ENCODE measurements at regions not wholly inside any gene's neighbourhood (a gene's known extent, or its start where the extent isn't known, plus 50 kb on each side); places are given as distances from the start of the nearest gene placed in this dataset.
"Not testable (repeated sequence)": the region's sequence is repeated elsewhere in the genome, so short reads cannot be mapped to it uniquely, and the experiment has no call there.

DNA sequence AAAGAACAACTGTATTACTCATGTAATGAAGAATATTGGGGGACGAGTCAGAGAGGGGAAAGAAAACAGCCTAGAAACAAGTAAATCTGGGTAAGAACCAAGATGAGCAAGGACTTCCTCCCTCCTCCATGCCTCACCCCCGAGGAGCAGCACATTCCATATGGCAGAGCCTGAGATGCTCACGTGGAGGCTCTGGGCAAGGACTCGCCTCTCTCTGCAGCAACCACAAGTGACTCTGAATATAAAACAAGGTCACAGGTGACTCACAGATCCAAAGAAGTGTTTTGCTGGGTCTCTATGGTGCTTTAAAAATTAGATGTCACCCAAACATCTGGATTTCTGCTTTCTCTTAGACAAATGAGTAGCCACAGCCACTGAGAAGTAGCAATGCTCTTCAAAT is 453.0 kb upstream of the SULF2 start:
- intact Hi-C loops (cut with DNase I), result no loop called here
- DNase-seq (no peak), ATAC-seq (no peak)

- intact Hi-C loops (cut with DNase I), result no loop called here
- ATAC-seq, result no peak
- DNase-seq, result no peak
Measured at GRCh38 chr20:48236000-48236970, 451.0 kb upstream of the SULF2 start.

GRCh38 chr20:48234951-48235350 is 449.7 kb upstream of the SULF2 start:
- intact Hi-C loops (cut with DNase I), result no loop called here
- no peak for ATAC-seq
- DNase-seq, result no peak

DNA sequence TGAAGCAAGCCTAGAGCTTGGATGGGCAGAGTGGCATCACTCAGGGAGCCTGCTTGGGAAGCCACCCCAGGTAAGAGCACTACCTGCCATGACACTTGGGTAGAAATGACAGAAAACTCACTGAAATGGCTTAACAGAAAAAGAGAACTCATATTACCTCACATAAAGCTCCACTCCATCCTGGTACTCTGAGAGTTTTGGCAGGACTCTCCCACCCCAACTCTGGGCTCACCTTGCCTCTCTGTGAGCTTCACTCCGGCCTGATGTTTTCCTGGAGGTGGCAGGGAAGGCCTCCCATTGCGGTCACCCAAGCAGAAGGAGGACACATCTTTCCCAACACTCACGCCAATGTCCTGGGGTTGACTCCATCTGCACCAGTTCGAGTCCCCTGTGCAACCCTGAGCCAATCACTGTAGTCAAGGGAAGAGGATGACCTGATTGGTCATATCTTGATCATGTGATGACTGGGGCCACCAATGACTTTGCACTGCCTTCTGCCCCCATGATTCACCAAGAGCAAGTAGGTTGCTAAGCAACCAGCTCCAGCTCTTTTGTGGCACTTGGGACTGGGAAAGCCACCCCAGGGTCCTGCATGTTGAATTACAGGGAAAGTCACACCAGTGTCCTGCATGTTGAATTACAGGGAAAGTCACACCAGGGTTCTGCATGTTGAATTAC is 446.1 kb upstream of the SULF2 start:
- ATAC-seq (no peak), DNase-seq (no peak)
- intact Hi-C loops (cut with DNase I), result no loop called here

- intact Hi-C loops (cut with DNase I), result no loop called here
- ATAC-seq, result no peak
- DNase-seq, result no peak
Measured at GRCh38 chr20:48230216-48230615, 444.9 kb upstream of the SULF2 start.

DNA sequence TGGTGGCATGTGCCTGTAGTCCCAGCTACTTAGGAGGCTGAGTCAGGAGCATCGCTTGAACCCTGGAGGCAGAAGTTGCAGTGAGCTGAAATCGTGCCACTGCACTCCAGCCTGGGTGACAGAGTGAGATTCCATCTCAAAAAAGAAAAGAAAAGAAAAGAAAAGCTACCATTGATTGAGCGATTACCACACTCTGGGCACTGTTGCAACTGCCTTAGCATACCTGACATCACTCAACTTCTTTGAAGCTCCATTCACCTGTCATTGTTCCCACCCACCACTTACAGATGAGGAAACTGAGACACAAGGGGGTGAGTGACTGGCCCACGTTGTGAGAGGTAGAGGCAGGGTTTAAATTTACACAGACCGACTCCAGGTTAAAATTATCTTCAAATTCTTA is 442.1 kb upstream of the SULF2 start:
- no peak for DNase-seq
- intact Hi-C loops (cut with DNase I), result no loop called here
- ATAC-seq, result no peak

DNA sequence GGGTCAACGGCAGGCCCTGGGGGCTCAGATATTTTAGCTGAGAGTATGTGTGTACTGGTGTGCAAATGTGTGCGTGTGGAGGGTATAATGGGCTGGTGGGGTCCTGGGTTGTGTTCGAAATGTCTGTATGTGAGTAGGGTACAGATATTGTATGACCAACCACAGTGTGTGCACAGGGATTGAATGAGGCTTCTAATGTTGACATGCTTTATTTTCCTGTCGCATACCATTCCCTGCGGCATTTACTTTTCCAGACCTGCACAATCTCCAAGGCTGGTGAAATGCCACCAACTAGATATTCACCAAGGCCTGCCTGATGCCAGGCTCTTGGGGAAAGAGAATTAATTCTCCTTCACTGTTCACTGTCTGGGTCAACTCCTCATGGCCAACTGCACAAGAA is 441.4 kb upstream of the SULF2 start:
- ATAC-seq (no peak), DNase-seq (no peak)
- intact Hi-C loops (cut with DNase I), result no loop called here

DNA sequence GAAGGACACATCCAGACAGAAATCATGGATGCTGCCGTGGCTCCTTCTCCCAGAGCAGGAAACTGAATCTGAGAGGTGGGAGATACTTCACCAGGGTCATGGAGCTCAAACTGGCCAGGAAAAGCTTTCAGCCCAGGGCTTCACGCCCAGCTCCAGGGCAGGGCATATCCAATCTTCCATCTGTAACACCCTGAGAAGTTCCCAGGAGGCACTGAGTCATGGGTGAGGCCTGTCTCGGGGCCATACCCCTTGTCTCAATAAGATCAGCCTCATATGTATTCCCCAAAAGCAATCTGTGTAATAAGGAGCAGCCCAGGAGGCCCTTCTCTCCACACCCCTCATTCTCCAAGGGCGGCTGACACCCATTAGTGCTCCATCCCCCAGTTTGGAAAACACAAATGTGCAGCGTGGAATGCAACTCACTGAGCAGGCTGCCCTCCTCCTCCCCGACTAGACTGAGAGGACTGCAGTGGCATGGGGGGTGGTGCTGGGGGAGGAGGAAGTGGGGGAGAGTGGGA is 439.3 kb upstream of the SULF2 start:
- intact Hi-C loops (cut with DNase I), result no loop called here
- DNase-seq (no peak), ATAC-seq (peak in 1 of 2 donors; percentile 33)

- DNase-seq, result no peak
- no peak for ATAC-seq
- intact Hi-C loops (cut with DNase I), result no loop called here
Measured at GRCh38 chr20:48223715-48224114, 438.4 kb upstream of the SULF2 start.

DNA sequence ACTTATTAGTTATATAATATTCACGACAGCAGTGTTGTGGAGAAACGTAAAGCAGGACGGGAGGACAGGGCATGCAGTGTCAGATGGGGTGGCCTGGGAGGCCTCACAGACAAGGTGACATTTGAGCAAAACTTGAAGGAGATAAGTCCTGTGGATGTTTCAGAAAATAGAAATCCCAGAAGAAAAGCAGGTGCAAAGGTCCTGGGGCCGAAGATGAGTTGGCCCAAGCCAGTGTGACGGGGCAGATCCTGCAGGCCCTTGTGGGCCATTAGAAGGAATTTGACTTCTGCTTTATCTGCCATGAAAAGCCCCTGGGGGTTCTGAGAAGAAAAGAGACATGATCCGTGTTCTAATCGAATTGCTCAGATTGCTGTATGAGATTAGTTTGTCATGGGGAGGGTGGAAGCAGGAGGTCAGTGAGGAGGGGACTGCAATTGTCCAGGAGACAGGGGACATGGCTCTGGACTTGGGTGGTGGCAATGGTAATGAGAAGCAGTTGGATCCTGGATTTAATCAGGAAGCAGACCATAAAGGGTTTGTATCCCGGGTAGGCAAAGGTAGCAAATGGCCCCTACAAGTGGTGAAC is 437.4 kb upstream of the SULF2 start:
- DNase-seq, result no peak

DNA sequence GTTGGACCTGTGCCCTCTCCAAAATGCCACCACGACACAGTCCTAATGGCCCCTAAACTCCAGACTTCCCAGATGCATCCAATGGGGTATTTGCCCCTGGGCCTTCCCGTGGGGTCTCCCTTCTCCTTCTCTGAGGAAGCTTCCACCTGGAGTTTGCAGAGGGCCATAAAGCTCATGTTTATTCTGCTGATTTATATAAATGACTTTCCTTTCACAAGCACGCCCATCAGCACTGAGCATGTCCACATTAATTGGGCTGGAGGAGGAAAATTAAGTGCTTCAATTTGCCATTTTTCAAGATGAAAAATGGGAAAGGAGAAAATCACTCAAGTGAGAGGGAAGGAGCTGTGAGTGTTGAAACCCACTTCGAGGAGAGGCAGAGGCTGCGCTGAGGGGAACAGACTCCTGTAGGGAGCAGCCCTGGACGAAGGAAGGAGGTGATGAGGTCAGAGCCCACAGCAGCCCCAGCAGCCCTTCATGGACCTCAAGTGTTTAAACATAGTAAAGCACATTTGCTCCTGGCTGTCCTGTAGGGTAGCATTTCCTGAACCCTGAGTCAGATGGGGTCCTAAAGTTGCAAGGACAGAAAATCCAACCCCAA is 434.9 kb upstream of the SULF2 start:
- intact Hi-C loops (cut with DNase I), result no loop called here
- DNase-seq (no peak), ATAC-seq (no peak)

More for the DNA sequence above, 437.4 kb upstream of the SULF2 start:
- no peak for ATAC-seq
- intact Hi-C loops (cut with DNase I), result no loop called here

DNA sequence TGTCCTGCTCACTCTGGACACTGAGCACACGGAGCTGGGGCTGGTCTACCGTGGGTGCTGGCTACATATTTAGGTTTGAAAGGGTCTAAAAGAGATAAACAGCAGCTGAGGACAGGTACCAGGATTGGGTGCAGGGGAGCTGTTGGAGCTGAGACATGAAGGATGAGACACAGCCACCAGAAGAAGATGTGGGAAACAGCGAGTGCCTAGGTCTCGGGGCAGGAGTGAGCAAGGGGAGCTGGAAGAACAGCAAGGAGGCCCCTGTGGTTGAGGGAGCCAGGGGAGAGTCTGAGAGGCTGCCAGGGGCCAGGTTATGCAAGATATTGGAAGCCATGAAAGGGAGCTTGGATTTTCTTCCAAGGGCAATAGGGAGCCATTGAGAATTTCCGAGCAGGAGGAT is 434.0 kb upstream of the SULF2 start:
- intact Hi-C loops (cut with DNase I), result no loop called here
- no peak for ATAC-seq
- DNase-seq, result no peak

DNA sequence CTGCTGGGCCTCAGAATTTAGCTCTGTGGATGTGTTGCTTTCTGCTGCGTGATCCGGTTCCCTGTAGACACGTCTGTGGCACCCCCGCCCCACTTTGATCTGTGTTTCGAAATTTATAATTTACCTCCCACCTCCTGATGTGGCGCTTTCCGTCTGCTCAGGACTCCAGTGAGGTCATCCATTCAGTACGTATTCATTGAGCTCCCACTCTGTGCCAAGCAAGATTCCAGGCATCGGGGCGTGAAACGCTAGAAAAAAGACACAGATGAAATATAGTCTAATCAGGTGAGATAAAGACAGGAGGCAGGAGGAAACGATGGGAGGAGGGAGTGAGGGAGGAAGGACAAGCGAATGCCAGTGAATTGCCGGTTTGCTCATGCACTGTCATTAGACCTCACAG is 431.9 kb upstream of the SULF2 start:
- ATAC-seq, result peak; percentile 41 to 88
- DNase-seq, result no peak
- intact Hi-C loops (cut with DNase I), result no loop called here

- DNase-seq, result no peak
- ATAC-seq, result no peak
- intact Hi-C loops (cut with DNase I), result no loop called here
Measured at GRCh38 chr20:48215536-48215935, 430.3 kb upstream of the SULF2 start.

DNA sequence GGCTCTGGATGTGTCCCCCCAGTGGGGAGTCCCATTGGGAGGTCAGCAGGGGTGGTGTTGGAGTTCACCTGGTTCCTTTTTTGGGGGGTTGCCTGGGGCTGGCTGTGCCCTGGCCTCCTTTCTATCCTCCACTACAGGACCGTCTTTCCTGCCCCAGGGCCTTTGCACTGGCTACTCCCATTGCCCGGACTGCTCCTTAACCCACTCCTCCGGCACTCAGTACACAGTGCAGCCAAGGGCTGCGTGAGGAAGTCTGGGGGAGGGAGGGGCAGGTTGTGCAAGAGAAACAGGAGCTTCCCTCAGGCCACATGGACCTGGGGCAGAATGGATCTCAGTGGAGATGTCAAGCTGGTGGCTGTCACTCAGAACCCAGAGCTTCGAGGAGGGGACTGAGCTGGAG is 429.3 kb upstream of the SULF2 start:
- intact Hi-C loops (cut with DNase I), result no loop called here

GRCh38 chr20:48213635-48214034 is 428.4 kb upstream of the SULF2 start:
- DNase-seq; ATAC-seq; intact Hi-C loops (cut with DNase I): not testable (repeated sequence)

More for the DNA sequence above, 429.3 kb upstream of the SULF2 start:
- DNase-seq (no peak), ATAC-seq (no peak)

- ATAC-seq, result no peak
Measured at GRCh38 chr20:48212806-48213509, 427.7 kb upstream of the SULF2 start.

GRCh38 chr20:48211847-48212246 is 426.6 kb upstream of the SULF2 start:
- DNase-seq (no peak), ATAC-seq (no peak)
- intact Hi-C loops (cut with DNase I), result no loop called here

More at GRCh38 chr20:48212806-48213509, 427.7 kb upstream of the SULF2 start:
- intact Hi-C loops (cut with DNase I), result no loop called here
- DNase-seq, result no peak

DNA sequence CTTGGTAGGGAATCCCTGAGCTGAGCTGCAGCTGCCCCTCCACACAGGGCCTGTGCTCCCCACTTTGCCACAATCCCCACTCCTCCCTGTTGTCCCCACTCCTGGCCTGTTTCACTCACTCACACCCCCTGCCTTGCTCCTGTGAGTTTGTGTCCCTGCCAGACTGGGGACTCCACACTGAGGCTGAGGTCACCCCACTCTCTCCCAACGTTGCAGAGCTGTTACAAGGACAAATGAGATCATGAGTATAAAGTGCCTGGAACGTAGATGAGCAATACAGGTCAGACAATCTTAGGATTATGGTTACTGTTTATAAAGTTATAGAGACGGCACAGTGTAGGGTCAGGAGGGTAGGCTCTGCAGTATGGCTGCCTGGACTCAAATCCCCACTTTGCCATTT is 426.0 kb upstream of the SULF2 start:
- DNase-seq, result no peak
- intact Hi-C loops (cut with DNase I), result no loop called here

More for the DNA sequence above, 426.0 kb upstream of the SULF2 start:
- ATAC-seq, result no peak

Measured in left cardiac atrium (tissue), 4 donors.